ENCODE measurements at regions not wholly inside any gene's neighbourhood (a gene's known extent, or its start where the extent isn't known, plus 50 kb on each side); places are given as distances from the start of the nearest gene placed in this dataset.

DNA sequence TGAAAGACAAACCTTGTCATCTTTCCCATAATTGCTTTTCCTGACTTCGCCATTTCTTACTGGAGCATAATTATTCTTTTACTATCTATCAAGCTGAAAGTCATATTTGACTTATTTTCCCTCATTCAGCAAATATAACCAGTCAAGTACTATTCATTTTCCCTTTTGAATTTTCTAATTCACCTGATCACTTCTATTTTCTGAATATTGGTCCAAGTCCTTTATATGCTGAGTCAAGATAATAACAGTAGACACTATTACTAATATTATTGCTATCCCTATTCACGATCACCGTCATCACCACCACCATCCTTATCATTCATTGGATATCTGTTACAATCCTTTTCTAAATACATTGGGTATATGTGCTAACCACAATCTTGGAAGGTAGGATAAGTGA is 728.0 kb downstream of the NOVA1 start:
- TF ChIP-seq, protein P1, sequence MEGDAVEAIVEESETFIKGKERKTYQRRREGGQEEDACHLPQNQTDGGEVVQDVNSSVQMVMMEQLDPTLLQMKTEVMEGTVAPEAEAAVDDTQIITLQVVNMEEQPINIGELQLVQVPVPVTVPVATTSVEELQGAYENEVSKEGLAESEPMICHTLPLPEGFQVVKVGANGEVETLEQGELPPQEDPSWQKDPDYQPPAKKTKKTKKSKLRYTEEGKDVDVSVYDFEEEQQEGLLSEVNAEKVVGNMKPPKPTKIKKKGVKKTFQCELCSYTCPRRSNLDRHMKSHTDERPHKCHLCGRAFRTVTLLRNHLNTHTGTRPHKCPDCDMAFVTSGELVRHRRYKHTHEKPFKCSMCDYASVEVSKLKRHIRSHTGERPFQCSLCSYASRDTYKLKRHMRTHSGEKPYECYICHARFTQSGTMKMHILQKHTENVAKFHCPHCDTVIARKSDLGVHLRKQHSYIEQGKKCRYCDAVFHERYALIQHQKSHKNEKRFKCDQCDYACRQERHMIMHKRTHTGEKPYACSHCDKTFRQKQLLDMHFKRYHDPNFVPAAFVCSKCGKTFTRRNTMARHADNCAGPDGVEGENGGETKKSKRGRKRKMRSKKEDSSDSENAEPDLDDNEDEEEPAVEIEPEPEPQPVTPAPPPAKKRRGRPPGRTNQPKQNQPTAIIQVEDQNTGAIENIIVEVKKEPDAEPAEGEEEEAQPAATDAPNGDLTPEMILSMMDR (conservative IDR thresholded peaks at IDR 0.05 in 1 of 2, IDR thresholded peaks at IDR 0.05 in 1 of 2; ENCODE audit: extremely low read depth in 1 of 2, insufficient read depth in 1 of 2, low read depth in 1 of 2, low read length in 2 of 2) = no peak
- TF ChIP-seq EZH2 (IDR thresholded peaks at IDR 0.05; ENCODE audit: borderline replicate concordance, low read length) = no peak
